GM23338 (cell line): ENCODE measurements at regions not wholly inside any gene's neighbourhood (a gene's known extent, or its start where the extent isn't known, plus 50 kb on each side); places are given as distances from the start of the nearest gene placed in this dataset.

Experiments
- ATAC-seq: fragments of 200-7000 bp; cut with Tn5 transposase; 3 replicates; pipeline ENCODE4 v1.9.1; 2020
- DNase-seq: peaks from one replicate; pipeline ENCODE4 v3.0.0-alpha.2; 2015; ENCODE audit warnings: low spot score
- H2AFZ ChIP-seq: fragments of 200-600 bp; sonication (generic); 2 replicates; pipeline ENCODE4 v1.8.0; 2016; ENCODE audit warnings: antibody characterized with exemption, mild to moderate bottlenecking, moderate library complexity
- H3F3A ChIP-seq: fragments of 200-600 bp; sonication (generic); replicated peaks from 2 replicates; pipeline ENCODE4 v1.8.0; 2017; ENCODE audit warnings: antibody characterized with exemption, mixed run types, low read depth
- H3K27ac ChIP-seq: fragments of 200-600 bp; sonication (generic); 2 replicates; pipeline ENCODE4 v1.6.1; 2016; ENCODE audit warnings: low read depth
- H3K27me3 ChIP-seq: fragments of 200-600 bp; sonication (generic); 2 replicates; pipeline ENCODE4 v1.8.0; 2016; ENCODE audit warnings: mild to moderate bottlenecking, mixed run types, moderate library complexity; ENCODE audit not compliant: insufficient read depth
- H3K36me3 ChIP-seq: fragments of 200-600 bp; sonication (generic); 2 replicates; pipeline ENCODE4 v1.8.0; 2016; ENCODE audit warnings: mild to moderate bottlenecking; ENCODE audit not compliant: insufficient read depth
- H3K4me1 ChIP-seq: fragments of 200-600 bp; sonication (generic); 2 replicates; pipeline ENCODE4 v1.8.0; 2016; ENCODE audit warnings: mild to moderate bottlenecking, moderate library complexity; ENCODE audit not compliant: insufficient read depth
- H3K4me2 ChIP-seq: fragments of 200-600 bp; sonication (generic); 2 replicates; pipeline ENCODE4 v1.7.1; 2017; ENCODE audit warnings: mixed run types
- H3K4me3 ChIP-seq: fragments of 200-600 bp; sonication (generic); 2 replicates; pipeline ENCODE4 v1.6.1; 2016; ENCODE audit warnings: mixed run types
- H3K79me2 ChIP-seq: fragments of 200-600 bp; sonication (generic); replicated peaks from 2 replicates; pipeline ENCODE4 v1.8.0; 2017; ENCODE audit warnings: mild to moderate bottlenecking; ENCODE audit not compliant: insufficient read depth
- H3K9me2 ChIP-seq: fragments of 200-600 bp; sonication (generic); 2 replicates; pipeline ENCODE4 v1.8.0; 2017; ENCODE audit not compliant: insufficient read depth
- H4K20me1 ChIP-seq: fragments of 200-600 bp; sonication (generic); replicated peaks from 2 replicates; pipeline ENCODE4 v1.8.0; 2017; ENCODE audit warnings: mild to moderate bottlenecking; ENCODE audit not compliant: insufficient read depth
- H3K27ac Mint-ChIP-seq: 2 replicates; pipeline ENCODE4 v1.8.0; 2020; ENCODE audit warnings: inconsistent platforms, mild to moderate bottlenecking, moderate library complexity, mixed read lengths
- H3K27me3 Mint-ChIP-seq: 3 replicates; pipeline ENCODE4 v1.8.0; 2022; ENCODE audit warnings: low read depth, mild to moderate bottlenecking, moderate library complexity, mixed read lengths, inconsistent platforms; ENCODE audit not compliant: insufficient read depth, poor library complexity
- H3K36me3 Mint-ChIP-seq: 3 replicates; pipeline ENCODE4 v1.8.0; 2021; ENCODE audit warnings: low read depth, mild to moderate bottlenecking, inconsistent platforms, moderate library complexity, mixed read lengths
- H3K4me1 Mint-ChIP-seq: 3 replicates; pipeline ENCODE4 v1.8.0; 2020; ENCODE audit warnings: mild to moderate bottlenecking, inconsistent platforms, mixed read lengths
- H3K4me3 Mint-ChIP-seq: 3 replicates; pipeline ENCODE4 v1.8.0; 2021; ENCODE audit warnings: moderate library complexity, mild to moderate bottlenecking, inconsistent platforms, mixed read lengths
- H3K9me3 Mint-ChIP-seq: 3 replicates; pipeline ENCODE4 v1.8.0; 2020; ENCODE audit warnings: moderate library complexity, mild to moderate bottlenecking, inconsistent platforms, mixed read lengths
- CREB1 ChIP-seq: fragments of 250-450 bp; sonication (Bioruptor Pico); IDR thresholded peaks from 2 replicates; pipeline ENCODE4 v1.5.0; 2020; ENCODE audit warnings: low read depth, mild to moderate bottlenecking, moderate library complexity
- ETS1 ChIP-seq: IDR thresholded peaks from 2 replicates; pipeline ENCODE4 v1.6.1; 2016; ENCODE audit warnings: antibody characterized with exemption
- JUNB ChIP-seq: IDR thresholded peaks from one replicate; pipeline ENCODE4 v1.6.1; 2016; ENCODE audit warnings: antibody characterized with exemption; ENCODE audit not compliant: unreplicated experiment
- NANOG ChIP-seq: IDR thresholded peaks from 2 replicates; pipeline ENCODE4 v1.6.1; 2016; ENCODE audit warnings: antibody characterized with exemption, borderline replicate concordance
- REST ChIP-seq: IDR thresholded peaks from one replicate; pipeline ENCODE4 v1.6.1; 2018; ENCODE audit warnings: antibody characterized with exemption; ENCODE audit not compliant: unreplicated experiment
- STAT1 ChIP-seq: IDR thresholded peaks from one replicate; pipeline ENCODE4 v1.6.1; 2016; ENCODE audit warnings: antibody characterized with exemption; ENCODE audit not compliant: unreplicated experiment
- ZNF331 ChIP-seq: fragments of 250-450 bp; sonication (Bioruptor Pico); IDR thresholded peaks from 2 replicates; pipeline ENCODE4 v1.5.0; 2020; ENCODE audit warnings: low read depth, mild to moderate bottlenecking, moderate library complexity
- ZNF462 ChIP-seq: fragments of 250-450 bp; sonication (Bioruptor Pico); IDR thresholded peaks from 2 replicates; pipeline ENCODE4 v1.5.0; 2020; ENCODE audit warnings: mild to moderate bottlenecking, moderate library complexity

- Histone ChIP-seq H3K79me2 (no peaks in the 10 kb centered on the region), H3K27me3 (no peaks in the 10 kb centered on the region), H3K36me3 (no peaks in the 10 kb centered on the region), H3K4me2 (no peak overlapping the region), H3K27ac (no peak overlapping the region), H2AFZ (no peak overlapping the region), H4K20me1 (no peaks in the 10 kb centered on the region), H3K4me3 (no peak overlapping the region), H3F3A (no peaks in the 10 kb centered on the region), H3K4me1 (peaks cover 6% of the 10 kb centered on the region; the same call in 1 of the 2 replicates), H3K9me2 (no peaks in the 10 kb centered on the region)
- ATAC-seq, result peak; percentile 60; the same call in 2 of the 3 replicates
- TF ChIP-seq ZNF331 (CRISPR knock-in tag), result no peak
- TF ChIP-seq NANOG, result no peak
- no peak for TF ChIP-seq JUNB
- no peak for TF ChIP-seq CREB1
- TF ChIP-seq STAT1, result no peak
- TF ChIP-seq ZNF462, result no peak
- no peak for TF ChIP-seq REST
- no peak for TF ChIP-seq ETS1
- H3K36me3 Mint-ChIP-seq, result no peaks in the 10 kb centered on the region
- peaks cover 1% of the 10 kb centered on the region for H3K27me3 Mint-ChIP-seq
- DNase-seq, result peak; percentile 28
- H3K27ac Mint-ChIP-seq, result no peak overlapping the region
- H3K4me3 Mint-ChIP-seq, result no peak overlapping the region
- H3K9me3 Mint-ChIP-seq, result no peaks in the 10 kb centered on the region
- H3K4me1 Mint-ChIP-seq, result peaks cover 25% of the 10 kb centered on the region
Observed at GRCh38 chr4:159006202-159006601, 96.7 kb upstream of the RAPGEF2 start.
